Small intestine (tissue), 7 donors: ENCODE measurements at regions not wholly inside any gene's neighbourhood (a gene's known extent, or its start where the extent isn't known, plus 50 kb on each side); places are given as distances from the start of the nearest gene placed in this dataset.

ENCODE experiments used
- DNase-seq, 2 donors: peaks; one replicate each; pipeline versions ENCODE4 v3.0.0 to v3.0.0-alpha.2; 2013
- FAIRE-seq: peaks from 2 replicates; lab custom pipeline; 2012; peaks lifted over from hg19 to GRCh38; lab: Jason Lieb, UNC
- H3K27ac ChIP-seq, 3 donors: one replicate each; pipeline ENCODE4 v1.5.1; 2013; ENCODE audit warnings: low read length in 2 of 3, mild to moderate bottlenecking in 2 of 3, control low read depth in 1 of 3, inconsistent platforms in 1 of 3, low read depth in 1 of 3, moderate library complexity in 1 of 3
- H3K27me3 ChIP-seq, 3 donors: one replicate each; pipeline ENCODE4 v1.6.1; 2013; ENCODE audit warnings: low read length in 3 of 3, inconsistent platforms in 1 of 3; ENCODE audit not compliant: control insufficient read depth in 3 of 3, insufficient read depth in 3 of 3
- H3K36me3 ChIP-seq, 3 donors: one replicate each; pipeline ENCODE4 v1.6.1; 2013; ENCODE audit warnings: low read length in 3 of 3, inconsistent platforms in 1 of 3, low read depth in 1 of 3, mild to moderate bottlenecking in 1 of 3, moderate library complexity in 1 of 3; ENCODE audit not compliant: control insufficient read depth in 3 of 3, insufficient read depth in 2 of 3
- H3K4me1 ChIP-seq, 3 donors: one replicate each; pipeline ENCODE4 v1.6.1; 2013; ENCODE audit warnings: low read length in 2 of 3, inconsistent platforms in 1 of 3, low read depth in 1 of 3, mild to moderate bottlenecking in 1 of 3, moderate library complexity in 1 of 3; ENCODE audit not compliant: control insufficient read depth in 3 of 3, insufficient read depth in 2 of 3
- H3K4me3 ChIP-seq, 3 donors: one replicate each; pipeline ENCODE4 v1.5.1; 2013; ENCODE audit warnings: low read length in 3 of 3, control low read depth in 1 of 3, inconsistent platforms in 1 of 3, low read depth in 1 of 3, mild to moderate bottlenecking in 1 of 3, moderate library complexity in 1 of 3
- H3K9me3 ChIP-seq, 2 donors: one replicate each; pipeline ENCODE4 v1.6.1; 2013; ENCODE audit warnings: low read depth in 1 of 2, low read length in 1 of 2; ENCODE audit not compliant: control insufficient read depth in 2 of 2, insufficient read depth in 1 of 2
- WGBS, 3 donors: extraction: QIAGEN DNeasy Blood & Tissue Kit; methylation state at CpG; one replicate each; pipeline ENCODE4 v1.1.7; 2013; 5-methylcytosine and 5-hydroxymethylcytosine counted together
- donor health status: healthy with polysubstance abuse.
- donor health status: control.
- donor health status: control.
- donor health status: Bipolar disorder and iron deficiency.
- donor health status: healthy.

GRCh38 chr16:51670527-51670926 is 519.5 kb upstream of the SALL1 start:
- FAIRE-seq = no peak

GRCh38 chr16:51666821-51667220 is 515.8 kb upstream of the SALL1 start:
- 61 to 69% (median 64%) methylated on average over 6 of the region's 6 CpGs for WGBS, 3 donors
- H3K4me3 ChIP-seq = no peak overlapping the region
- no peak overlapping the region for H3K27ac ChIP-seq
- no peaks in the 10 kb centered on the region for H3K36me3 ChIP-seq
- DNase-seq = no peak
- FAIRE-seq = no peak
- no peaks in the 10 kb centered on the region for H3K4me1 ChIP-seq
- no peaks in the 10 kb centered on the region for H3K27me3 ChIP-seq
- no peaks in the 10 kb centered on the region for H3K9me3 ChIP-seq

More at GRCh38 chr16:51670527-51670926, 519.5 kb upstream of the SALL1 start:
- H3K27me3 ChIP-seq = no peaks in the 10 kb centered on the region
- no peak overlapping the region for H3K27ac ChIP-seq
- WGBS, 3 donors = 70 to 87% (median 74%) methylated on average over 3 of the region's 3 CpGs
- H3K36me3 ChIP-seq = no peaks in the 10 kb centered on the region
- no peaks in the 10 kb centered on the region for H3K4me1 ChIP-seq
- no peaks in the 10 kb centered on the region for H3K9me3 ChIP-seq
- DNase-seq = no peak
- no peak overlapping the region for H3K4me3 ChIP-seq

- FAIRE-seq (no peak), DNase-seq (no peak)
- 67 to 76% (median 69%) methylated on average over 6 of the region's 6 CpGs for WGBS, 3 donors
- no peaks in the 10 kb centered on the region for H3K9me3 ChIP-seq
- H3K4me1 ChIP-seq = no peaks in the 10 kb centered on the region
- no peaks in the 10 kb centered on the region for H3K36me3 ChIP-seq
- no peaks in the 10 kb centered on the region for H3K27me3 ChIP-seq
- H3K27ac ChIP-seq = no peak overlapping the region
- no peak overlapping the region for H3K4me3 ChIP-seq
Measured at GRCh38 chr16:51666074-51666473, 515.0 kb upstream of the SALL1 start.

GRCh38 chr16:51665436-51665998 is 514.4 kb upstream of the SALL1 start:
- H3K4me3 ChIP-seq = no peak overlapping the region
- no peak overlapping the region for H3K27ac ChIP-seq
- H3K27me3 ChIP-seq = no peaks in the 10 kb centered on the region
- WGBS, 3 donors = 76 to 91% (median 89%) methylated on average over 7 of the region's 7 CpGs
- no peaks in the 10 kb centered on the region for H3K4me1 ChIP-seq
- FAIRE-seq = no peak
- H3K9me3 ChIP-seq = no peaks in the 10 kb centered on the region
- DNase-seq = no peak
- H3K36me3 ChIP-seq = no peaks in the 10 kb centered on the region

- H3K9me3 ChIP-seq = no peaks in the 10 kb centered on the region
- H3K4me1 ChIP-seq = no peaks in the 10 kb centered on the region
- H3K4me3 ChIP-seq = no peak overlapping the region
- FAIRE-seq = no peak
- H3K36me3 ChIP-seq = no peaks in the 10 kb centered on the region
- H3K27ac ChIP-seq = no peak overlapping the region
- DNase-seq = no peak
- H3K27me3 ChIP-seq = peaks cover 0 to 2% (median 0%) of the 10 kb centered on the region in 3 donors
- WGBS, 3 donors = 85 to 90% (median 87%) methylated on average over 8 of the region's 8 CpGs
Measured at GRCh38 chr16:51658531-51658930, 507.5 kb upstream of the SALL1 start.

GRCh38 chr16:51657848-51658247 is 506.8 kb upstream of the SALL1 start:
- Histone ChIP-seq H3K27ac (no peak overlapping the region), H3K4me1 (no peaks in the 10 kb centered on the region), H3K27me3 (peaks cover 0 to 2% (median 0%) of the 10 kb centered on the region in 3 donors), H3K9me3 (no peaks in the 10 kb centered on the region), H3K36me3 (no peaks in the 10 kb centered on the region), H3K4me3 (no peak overlapping the region)
- FAIRE-seq = no peak
- no peak for DNase-seq
- 14 to 37% (median 26%) methylated on average over 4 of the region's 4 CpGs for WGBS, 3 donors

GRCh38 chr16:51655249-51655648 is 504.2 kb upstream of the SALL1 start:
- Histone ChIP-seq H3K27me3 (peaks cover 0 to 2% (median 0%) of the 10 kb centered on the region in 3 donors), H3K36me3 (no peaks in the 10 kb centered on the region), H3K27ac (no peak overlapping the region), H3K9me3 (no peaks in the 10 kb centered on the region), H3K4me3 (no peak overlapping the region), H3K4me1 (no peaks in the 10 kb centered on the region)
- FAIRE-seq (no peak), DNase-seq (no peak)
- WGBS, 3 donors = 47 to 60% (median 51%) methylated on average over 2 of the region's 2 CpGs

- DNase-seq (no peak), FAIRE-seq (no peak)
- 33 to 51% (median 48%) methylated on average over 15 of the region's 15 CpGs for WGBS, 3 donors
- Histone ChIP-seq H3K27me3 (no peaks in the 10 kb centered on the region), H3K4me1 (no peaks in the 10 kb centered on the region), H3K4me3 (no peak overlapping the region), H3K9me3 (no peaks in the 10 kb centered on the region), H3K36me3 (no peaks in the 10 kb centered on the region), H3K27ac (no peak overlapping the region)
Measured at GRCh38 chr16:51651061-51651466, 500.0 kb upstream of the SALL1 start.

GRCh38 chr16:51649631-51650030 is 498.6 kb upstream of the SALL1 start:
- Histone ChIP-seq H3K4me1 (no peaks in the 10 kb centered on the region), H3K4me3 (no peak overlapping the region), H3K36me3 (no peaks in the 10 kb centered on the region), H3K27me3 (no peaks in the 10 kb centered on the region), H3K9me3 (no peaks in the 10 kb centered on the region), H3K27ac (no peak overlapping the region)
- FAIRE-seq = no peak
- WGBS, 3 donors = 65 to 81% (median 70%) methylated on average over 5 of the region's 5 CpGs
- DNase-seq = no peak
